Ascending aorta (tissue), 2 donors: ENCODE measurements at regions not wholly inside any gene's neighbourhood (a gene's known extent, or its start where the extent isn't known, plus 50 kb on each side); places are given as distances from the start of the nearest gene placed in this dataset.

Experiments used
- DNase-seq, 2 donors: peaks; one replicate each; pipeline ENCODE4 v3.0.0-alpha.2; 2019; ENCODE audit warnings: low spot score in 2 of 2
- H3K27ac ChIP-seq, 2 donors: fragments of 200-600 bp; sonication (generic); one replicate each; pipeline ENCODE4 v1.5.1; 2016 to 2017; ENCODE audit warnings: mild to moderate bottlenecking in 1 of 2
- H3K27me3 ChIP-seq: fragments of 200-600 bp; sonication (generic); one replicate; pipeline ENCODE4 v1.5.1; 2017
- H3K36me3 ChIP-seq, 2 donors: fragments of 200-600 bp; sonication (generic); one replicate each; pipeline ENCODE4 v1.5.1; 2016
- H3K4me1 ChIP-seq, 2 donors: fragments of 200-600 bp; sonication (generic); one replicate each; pipeline ENCODE4 v1.5.1; 2016 to 2017; ENCODE audit warnings: mild to moderate bottlenecking in 1 of 2
- H3K4me3 ChIP-seq, 2 donors: fragments of 200-600 bp; sonication (generic); one replicate each; pipeline ENCODE4 v1.5.1; 2016 to 2017; ENCODE audit warnings: mild to moderate bottlenecking in 1 of 2
- H3K9me3 ChIP-seq, 2 donors: fragments of 200-600 bp; sonication (generic); one replicate each; pipeline ENCODE4 v1.5.1; 2016
- CTCF ChIP-seq, 3 experiments: fragments of 200-600 bp in 2 of 3; fragments of 450-650 bp in 1 of 3; sonication (generic) in 2 of 3; IDR thresholded peaks; one replicate each; pipeline ENCODE4 v1.5.1; 2016 to 2019; ENCODE audit warnings: antibody characterized with exemption in 3 of 3, mild to moderate bottlenecking in 1 of 3, moderate library complexity in 1 of 3
- intact Hi-C: fragments of 100-400 bp; cut with DNase I; formaldehyde crosslinking; loops from one replicate; pipeline ENCODE4 v1.15.1; 2023

- Histone ChIP-seq H3K27me3 (no peaks in the 10 kb centered on the region), H3K4me1 (no peaks in the 10 kb centered on the region), H3K36me3 (no peaks in the 10 kb centered on the region), H3K27ac (no peak overlapping the region), H3K4me3 (no peak overlapping the region), H3K9me3 (no peaks in the 10 kb centered on the region)
- DNase-seq = no peak
- TF ChIP-seq CTCF (IDR thresholded peaks at IDR 0.05) = no peak
- intact Hi-C loops = no loop called here
These were observed 96.8 kb upstream of the WDR44 start for GRCh38 chrX:118249146-118249545.

- H3K36me3 ChIP-seq = no peaks in the 10 kb centered on the region
- H3K27me3 ChIP-seq = no peaks in the 10 kb centered on the region
- no peak overlapping the region for H3K4me3 ChIP-seq
- DNase-seq = no peak
- no peak overlapping the region for H3K27ac ChIP-seq
- TF ChIP-seq CTCF (IDR thresholded peaks at IDR 0.05) = no peak
- intact Hi-C loops = no loop called here
- no peaks in the 10 kb centered on the region for H3K9me3 ChIP-seq
- no peaks in the 10 kb centered on the region for H3K4me1 ChIP-seq
These were observed 95.5 kb upstream of the WDR44 start for GRCh38 chrX:118250445-118250844.

GRCh38 chrX:118251271-118251670, 94.6 kb upstream of the WDR44 start:
- intact Hi-C loops = no loop called here
- TF ChIP-seq CTCF (IDR thresholded peaks at IDR 0.05) = no peak
- no peaks in the 10 kb centered on the region for H3K4me1 ChIP-seq

GRCh38 chrX:118252967-118253366, 92.9 kb upstream of the WDR44 start:
- no peak for TF ChIP-seq CTCF (IDR thresholded peaks at IDR 0.05)
- Histone ChIP-seq H3K36me3 (no peaks in the 10 kb centered on the region), H3K9me3 (no peaks in the 10 kb centered on the region), H3K4me3 (no peak overlapping the region), H3K27me3 (no peaks in the 10 kb centered on the region), H3K4me1 (no peaks in the 10 kb centered on the region), H3K27ac (no peak overlapping the region)
- intact Hi-C loops = no loop called here
- no peak for DNase-seq

More at GRCh38 chrX:118251271-118251670, 94.6 kb upstream of the WDR44 start:
- Histone ChIP-seq H3K4me3 (no peak overlapping the region), H3K36me3 (no peaks in the 10 kb centered on the region), H3K27me3 (no peaks in the 10 kb centered on the region), H3K9me3 (no peaks in the 10 kb centered on the region), H3K27ac (no peak overlapping the region)
- DNase-seq = no peak

GRCh38 chrX:118254611-118255010, 91.3 kb upstream of the WDR44 start:
- no peaks in the 10 kb centered on the region for H3K36me3 ChIP-seq
- H3K4me1 ChIP-seq = no peaks in the 10 kb centered on the region
- intact Hi-C loops = no loop called here
- H3K4me3 ChIP-seq = no peak overlapping the region
- TF ChIP-seq CTCF (IDR thresholded peaks at IDR 0.05) = peak; percentile 53 to 79 (median 74)
- H3K27ac ChIP-seq = no peak overlapping the region
- peak in 1 of 2 donors; percentile 64 for DNase-seq
- H3K9me3 ChIP-seq = no peaks in the 10 kb centered on the region
- no peaks in the 10 kb centered on the region for H3K27me3 ChIP-seq

GRCh38 chrX:118255921-118256320, 90.0 kb upstream of the WDR44 start:
- Histone ChIP-seq H3K4me3 (no peak overlapping the region), H3K27ac (no peak overlapping the region), H3K27me3 (no peaks in the 10 kb centered on the region), H3K4me1 (no peaks in the 10 kb centered on the region), H3K9me3 (no peaks in the 10 kb centered on the region), H3K36me3 (no peaks in the 10 kb centered on the region)
- intact Hi-C loops = no loop called here
- DNase-seq = no peak
- TF ChIP-seq CTCF (IDR thresholded peaks at IDR 0.05) = no peak
